ENCODE measurements at regions not wholly inside any gene's neighbourhood (a gene's known extent, or its start where the extent isn't known, plus 50 kb on each side); places are given as distances from the start of the nearest gene placed in this dataset.
"Not testable (repeated sequence)": the region's sequence is repeated elsewhere in the genome, so short reads cannot be mapped to it uniquely, and the experiment has no call there.

- DNase-seq (ENCODE audit: low read depth) = no peak
Observed at GRCh38 chr18:43714343-43715010, 437.2 kb upstream of the SYT4 start.

GRCh38 chr18:43719267-43719795 is 442.0 kb upstream of the SYT4 start:
- DNase-seq (ENCODE audit: low read depth) = no peak

- DNase-seq (ENCODE audit: low read depth) = no peak
Observed at GRCh38 chr18:43720041-43720440, 442.8 kb upstream of the SYT4 start.

GRCh38 chr18:43735570-43735969 is 458.3 kb upstream of the SYT4 start:
- no peak for DNase-seq (ENCODE audit: low read depth)

GRCh38 chr18:43744960-43745745 is 467.9 kb upstream of the SYT4 start:
- DNase-seq (ENCODE audit: low read depth) = no peak

GRCh38 chr18:43751203-43751602 is 473.9 kb upstream of the SYT4 start:
- DNase-seq (ENCODE audit: low read depth) = no peak

GRCh38 chr18:43751835-43752234 is 474.5 kb upstream of the SYT4 start:
- DNase-seq (ENCODE audit: low read depth) = no peak

- DNase-seq (ENCODE audit: low read depth) = no peak
Observed at GRCh38 chr18:43757273-43757672, 480.0 kb upstream of the SYT4 start.

GRCh38 chr18:43758734-43759133 is 481.4 kb upstream of the SYT4 start:
- no peak for DNase-seq (ENCODE audit: low read depth)

GRCh38 chr18:43760010-43760409 is 482.7 kb upstream of the SYT4 start:
- no peak for DNase-seq (ENCODE audit: low read depth)

- DNase-seq (ENCODE audit: low read depth) = no peak
Observed at GRCh38 chr18:43772907-43773306, 495.6 kb upstream of the SYT4 start.

- DNase-seq (ENCODE audit: low read depth) = no peak
Observed at GRCh38 chr18:43774497-43774896, 497.2 kb upstream of the SYT4 start.

- DNase-seq (ENCODE audit: low read depth) = no peak
Observed at GRCh38 chr18:43775591-43775990, 498.3 kb upstream of the SYT4 start.

- no peak for DNase-seq (ENCODE audit: low read depth)
Observed at GRCh38 chr18:43776997-43777396, 499.7 kb upstream of the SYT4 start.

- peak; percentile 65 for DNase-seq (ENCODE audit: low read depth)
Observed at GRCh38 chr18:43777636-43778304, 500.5 kb upstream of the SYT4 start.

GRCh38 chr18:43780782-43781340 is 503.6 kb upstream of the SYT4 start:
- no peak for DNase-seq (ENCODE audit: low read depth)

- DNase-seq (ENCODE audit: low read depth) = no peak
Observed at GRCh38 chr18:43785158-43785557, 507.9 kb upstream of the SYT4 start.

GRCh38 chr18:43786893-43787292 is 509.6 kb upstream of the SYT4 start:
- no peak for DNase-seq (ENCODE audit: low read depth)

GRCh38 chr18:43787721-43788120 is 510.4 kb upstream of the SYT4 start:
- DNase-seq (ENCODE audit: low read depth) = not testable (repeated sequence)

- no peak for DNase-seq (ENCODE audit: low read depth)
Observed at GRCh38 chr18:43789234-43790000, 512.1 kb upstream of the SYT4 start.

- DNase-seq (ENCODE audit: low read depth) = no peak
Observed at GRCh38 chr18:43793910-43794309, 516.6 kb upstream of the SYT4 start.
